LNCAP (cell line): ENCODE measurements at regions not wholly inside any gene's neighbourhood (a gene's known extent, or its start where the extent isn't known, plus 50 kb on each side); places are given as distances from the start of the nearest gene placed in this dataset.

Source experiments
- CTCF ChIP-seq: fragments of 450-650 bp; IDR thresholded peaks from 2 replicates; pipeline ENCODE4 v1.5.1; 2017; ENCODE audit warnings: mild to moderate bottlenecking

- TF ChIP-seq CTCF = no peak
Observed at GRCh38 chr7:82579047-82579446, 135.5 kb upstream of the CACNA2D1 start.

GRCh38 chr7:82578430-82578829, 134.9 kb upstream of the CACNA2D1 start:
- no peak for TF ChIP-seq CTCF

GRCh38 chr7:82572195-82572880, 128.8 kb upstream of the CACNA2D1 start:
- peak; percentile 84 for TF ChIP-seq CTCF

- no peak for TF ChIP-seq CTCF
Observed at GRCh38 chr7:82567841-82568240, 124.3 kb upstream of the CACNA2D1 start.

- TF ChIP-seq CTCF = no peak
Observed at GRCh38 chr7:82567356-82567755, 123.8 kb upstream of the CACNA2D1 start.

- no peak for TF ChIP-seq CTCF
Observed at GRCh38 chr7:82566752-82567151, 123.2 kb upstream of the CACNA2D1 start.

GRCh38 chr7:82562716-82563404, 119.3 kb upstream of the CACNA2D1 start:
- no peak for TF ChIP-seq CTCF
